D721Med (cell line): ENCODE measurements at regions not wholly inside any gene's neighbourhood (a gene's known extent, or its start where the extent isn't known, plus 50 kb on each side); places are given as distances from the start of the nearest gene placed in this dataset.

Experiments
- DNase-seq: peaks from one replicate; pipeline ENCODE4 v3.0.0; 2011; ENCODE audit warnings: low spot score; ENCODE audit not compliant: insufficient read length
- FAIRE-seq: peaks from 2 replicates; lab custom pipeline; 2011; peaks lifted over from hg19 to GRCh38; lab: Jason Lieb, UNC
- CTCF ChIP-seq: IDR thresholded peaks from 2 replicates; pipeline ENCODE4 v1.5.1; 2012; ENCODE audit warnings: mild to moderate bottlenecking, control low read depth; ENCODE audit not compliant: insufficient read depth; ENCODE audit errors: missing control alignments

DNA sequence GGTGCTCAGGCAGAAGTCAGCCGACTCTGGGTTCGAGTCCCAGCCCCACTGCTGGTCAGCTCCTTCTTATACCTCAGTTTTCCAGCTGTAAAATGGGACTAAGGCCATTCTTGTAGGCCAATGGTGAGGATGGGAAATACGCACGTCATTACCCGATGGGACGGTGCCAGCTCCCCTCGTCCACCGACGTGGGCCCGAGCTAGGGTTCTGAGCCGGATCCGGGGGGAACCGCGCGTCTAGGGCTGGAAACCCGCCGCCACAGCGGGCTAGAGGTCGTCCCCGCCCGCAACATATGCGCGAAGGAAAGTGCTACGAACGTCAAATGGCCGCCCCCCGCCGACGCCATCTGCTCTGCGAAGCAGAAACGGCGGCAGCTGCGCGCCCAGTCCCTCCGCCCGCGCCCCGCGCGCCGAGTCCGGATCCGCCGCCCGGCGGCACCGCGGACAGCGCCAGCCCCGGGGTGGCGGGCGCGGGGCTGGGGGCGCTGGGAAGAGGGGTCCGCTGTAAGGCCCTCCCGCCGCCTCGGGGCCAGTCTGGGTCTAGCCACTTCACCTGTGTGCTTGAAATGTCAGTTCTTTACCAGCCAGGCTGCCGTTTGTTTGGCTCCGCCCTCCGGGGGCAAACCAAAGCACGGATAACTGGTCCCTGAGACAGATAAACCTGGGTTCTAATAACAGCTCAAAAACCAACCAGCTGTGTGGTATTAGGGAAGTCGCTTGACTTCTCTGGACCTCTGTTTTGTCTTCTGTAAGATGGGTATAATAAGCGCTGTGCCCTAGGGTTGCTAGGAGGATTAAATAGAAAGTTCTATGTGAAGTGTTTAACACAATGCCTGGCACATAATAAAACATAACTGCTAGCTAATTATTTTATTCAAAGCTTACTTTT is 103.5 kb upstream of the RCN1 start:
- FAIRE-seq (no peak), DNase-seq (no peak)
- no peak for TF ChIP-seq CTCF

DNA sequence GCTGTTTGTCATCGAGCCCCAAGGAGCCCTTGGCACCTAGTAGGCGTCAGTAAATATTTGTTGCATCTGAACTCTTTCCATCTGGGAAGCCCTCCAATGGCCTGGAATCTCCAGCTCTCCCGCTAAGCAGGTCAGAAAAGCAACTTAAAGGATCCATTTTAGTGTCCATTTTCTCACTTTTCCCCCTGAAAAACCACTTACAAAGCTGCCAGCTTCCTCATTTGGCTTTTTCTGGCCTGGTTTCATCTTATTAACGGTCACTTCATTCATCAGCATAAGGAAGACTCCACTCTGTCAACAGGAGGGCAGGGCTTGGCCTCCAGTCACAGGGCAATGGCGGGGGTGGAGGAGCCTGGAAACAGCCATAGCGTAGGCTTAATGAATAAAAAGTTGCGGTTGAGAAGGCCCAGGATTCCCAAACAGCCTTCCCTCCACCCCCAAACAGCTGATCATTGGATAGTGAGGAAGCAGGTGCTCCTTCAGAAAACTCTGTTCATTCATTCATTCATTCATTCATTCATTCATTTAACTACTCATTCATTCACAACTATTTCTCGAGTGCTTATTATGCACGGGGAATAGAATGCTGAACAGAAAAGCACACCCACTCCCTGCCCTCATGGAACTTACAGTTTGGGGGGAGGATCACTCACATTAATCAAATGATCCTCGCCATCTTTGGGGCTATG is 104.5 kb upstream of the RCN1 start:
- no peak for DNase-seq
- TF ChIP-seq CTCF: no peak
- no peak for FAIRE-seq

- no peak for DNase-seq
- FAIRE-seq: no peak
- TF ChIP-seq CTCF: no peak
Observed at GRCh38 chr11:31981457-31981856, 109.4 kb upstream of the RCN1 start.

DNA sequence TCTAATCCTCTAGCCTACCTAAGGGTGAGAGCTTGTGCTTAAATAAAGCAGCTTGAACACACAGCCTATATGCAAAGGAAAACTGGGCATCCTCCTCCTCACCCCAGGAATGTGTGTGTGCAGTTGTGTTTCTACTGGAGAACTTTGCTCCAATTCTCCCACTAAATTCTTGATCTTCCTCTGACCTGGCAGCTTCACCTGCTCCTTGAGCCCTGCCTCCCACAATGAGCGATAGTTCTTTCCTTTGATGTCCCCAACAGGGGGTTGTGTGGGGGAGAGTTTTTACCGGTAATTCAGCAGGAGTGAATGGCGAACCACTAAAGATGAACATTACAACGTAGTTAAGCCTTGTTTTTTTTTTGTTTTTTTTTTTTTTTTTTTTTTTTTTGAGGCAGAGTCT is 113.5 kb upstream of the RCN1 start:
- FAIRE-seq: no peak

GRCh38 chr11:31974366-31975136 is 116.3 kb upstream of the RCN1 start:
- no peak for TF ChIP-seq CTCF
- DNase-seq (no peak), FAIRE-seq (no peak)

More for the DNA sequence above, 113.5 kb upstream of the RCN1 start:
- no peak for TF ChIP-seq CTCF
- DNase-seq: no peak

GRCh38 chr11:31973172-31973571 is 117.7 kb upstream of the RCN1 start:
- TF ChIP-seq CTCF: no peak
- DNase-seq (no peak), FAIRE-seq (no peak)
